HG02588 (cell line): ENCODE measurements at regions not wholly inside any gene's neighbourhood (a gene's known extent, or its start where the extent isn't known, plus 50 kb on each side); places are given as distances from the start of the nearest gene placed in this dataset.

Experiments
- ATAC-seq: cut with Tn5 transposase; IDR thresholded peaks from one replicate; pipeline ENCODE4 v1.9.1; 2021; ENCODE audit warnings: mild to moderate bottlenecking, moderate library complexity; ENCODE audit not compliant: unreplicated experiment

DNA sequence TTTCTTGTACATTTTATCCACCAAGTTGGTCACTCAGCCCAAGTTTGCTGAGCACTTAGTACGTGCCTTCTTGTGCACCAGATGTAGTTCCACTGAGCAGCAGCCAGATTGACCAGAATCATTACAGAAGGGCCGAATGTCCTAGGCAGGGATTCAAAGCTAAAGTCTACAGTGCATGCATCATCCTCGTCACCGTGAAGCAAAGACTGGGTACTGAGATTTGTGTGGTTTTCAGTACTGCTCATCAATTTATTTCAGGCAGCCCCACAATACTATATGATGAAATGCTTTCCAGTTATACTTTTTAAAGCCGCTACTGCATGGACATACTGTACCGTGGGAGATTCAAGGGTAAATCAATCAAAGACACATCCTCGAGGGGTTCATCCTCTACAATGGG lies 227.0 kb downstream of the ARRDC4 start:
- no peak for ATAC-seq

- no peak for ATAC-seq
Measured at GRCh38 chr15:98190914-98191313, 230.4 kb downstream of the ARRDC4 start.

GRCh38 chr15:98195796-98196195 lies 235.3 kb downstream of the ARRDC4 start:
- no peak for ATAC-seq

DNA sequence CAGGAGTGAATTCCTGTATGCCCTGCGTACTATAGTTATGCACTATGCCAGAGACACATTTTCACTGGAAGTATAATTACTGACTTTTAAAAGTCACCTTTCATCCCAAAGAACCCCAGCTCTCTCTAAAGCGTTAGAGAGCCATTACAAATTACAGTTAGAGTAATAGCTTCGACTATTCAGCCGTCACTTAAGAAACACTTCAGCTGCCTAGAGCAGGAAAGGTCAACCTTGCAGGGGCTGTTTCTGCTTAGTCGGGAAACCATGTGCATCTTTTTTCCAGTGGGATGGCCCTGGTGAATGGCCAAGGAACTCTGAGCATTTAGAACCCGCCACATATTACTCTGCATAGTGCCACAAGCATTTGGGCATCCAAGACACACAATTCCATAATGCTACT lies 235.9 kb downstream of the ARRDC4 start:
- no peak for ATAC-seq

DNA sequence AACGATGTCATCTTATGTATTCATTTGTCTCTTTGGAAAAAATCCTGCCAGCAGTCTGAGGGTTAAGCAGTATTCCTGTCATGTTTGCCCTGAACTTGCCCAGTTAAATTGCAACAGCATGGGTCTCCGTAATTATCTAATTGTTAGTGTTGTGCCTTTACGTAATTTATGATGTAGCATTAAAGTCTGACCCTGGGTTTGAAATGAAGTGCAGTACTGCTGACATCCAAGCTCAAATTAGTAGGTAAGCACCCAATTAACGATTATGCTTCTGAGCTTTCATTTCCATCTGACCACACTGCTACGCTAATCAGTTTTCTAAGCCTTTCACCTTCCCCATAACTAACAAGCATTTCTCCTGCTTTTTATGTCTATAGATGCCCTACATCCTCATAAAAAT lies 241.8 kb downstream of the ARRDC4 start:
- no peak for ATAC-seq

DNA sequence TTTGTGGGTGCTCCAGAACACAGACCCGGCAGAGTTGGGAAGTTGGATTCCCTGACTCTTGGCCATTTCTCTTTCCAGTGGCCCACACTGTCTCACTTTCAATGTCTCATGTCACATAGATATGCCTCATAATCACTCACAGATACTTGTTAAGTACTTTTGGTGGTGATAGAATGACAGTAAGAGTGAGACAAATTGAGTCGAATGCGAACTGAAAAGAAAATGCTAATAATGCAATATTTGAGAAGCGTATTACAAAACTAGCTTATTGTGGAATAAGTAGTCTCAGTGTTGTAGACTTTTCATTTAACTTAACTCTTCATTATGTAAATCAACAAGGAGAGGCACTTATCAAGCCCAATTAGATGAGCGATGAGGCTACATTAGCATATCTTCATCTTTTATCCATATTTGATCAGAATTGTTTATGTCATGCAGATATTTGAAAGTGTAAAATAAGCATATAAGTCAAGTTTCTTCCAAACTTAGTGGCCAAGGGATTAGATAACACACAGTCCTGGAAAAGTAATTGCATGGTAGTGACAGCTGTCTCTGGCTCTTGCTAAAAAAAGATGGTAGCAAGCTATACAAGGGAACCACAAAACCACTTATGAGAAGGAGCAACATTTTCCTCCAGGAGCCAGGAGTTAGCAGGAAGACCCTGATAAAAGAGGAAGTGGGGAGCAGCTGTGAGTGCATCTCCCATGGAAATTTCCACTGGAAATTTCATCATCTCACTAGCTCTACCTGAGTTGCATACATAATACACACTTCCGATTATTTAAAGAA lies 243.6 kb downstream of the ARRDC4 start:
- no peak for ATAC-seq

DNA sequence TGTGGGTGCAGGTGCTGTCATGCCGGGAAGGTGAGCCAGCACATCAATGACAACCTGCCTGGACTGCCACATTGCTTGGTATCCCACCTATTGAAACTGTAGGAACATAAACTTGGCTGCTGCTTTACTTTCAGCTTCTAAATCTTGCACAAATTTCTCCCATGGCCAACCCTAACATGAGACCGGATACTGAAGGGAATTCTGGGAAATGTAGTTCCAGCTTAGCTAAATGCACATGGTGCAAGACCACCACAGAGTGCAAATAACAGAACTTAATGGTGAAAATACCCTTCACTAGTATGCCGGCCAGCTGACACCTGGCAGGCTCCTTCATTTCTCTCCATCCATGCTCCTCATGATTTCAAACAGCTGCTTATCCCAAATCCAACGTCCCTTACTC lies 247.4 kb downstream of the ARRDC4 start:
- no peak for ATAC-seq

DNA sequence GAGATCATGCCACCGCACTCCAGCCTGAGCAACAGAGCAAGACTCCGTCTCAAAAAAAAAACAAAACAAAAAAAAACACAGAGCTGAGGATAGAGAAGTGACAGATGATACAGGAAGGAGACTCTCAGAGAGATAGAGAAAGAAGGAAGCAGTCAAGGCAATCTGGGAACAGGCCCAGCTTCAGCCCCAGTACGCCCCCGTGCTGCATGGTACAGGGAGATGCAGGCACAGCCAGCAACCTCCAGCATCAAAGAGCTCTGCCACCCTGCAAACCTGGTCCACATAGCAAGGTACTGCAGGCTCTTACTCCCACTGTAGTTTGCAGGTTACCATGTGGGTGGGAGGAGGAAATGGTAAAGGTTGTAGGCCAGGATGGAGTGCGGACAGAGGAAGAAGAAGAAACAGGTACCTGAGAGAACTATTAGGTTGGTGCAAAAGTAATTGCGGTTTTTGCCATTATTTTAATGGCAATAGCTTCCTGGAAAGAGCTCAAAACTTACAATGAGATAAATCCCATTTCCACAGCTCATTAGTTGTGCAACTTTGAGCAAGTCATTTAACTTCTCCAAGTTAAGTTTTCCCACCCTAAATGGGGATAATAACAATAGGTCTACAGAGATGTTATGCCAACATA lies 253.0 kb downstream of the ARRDC4 start:
- no peak for ATAC-seq

GRCh38 chr15:98216166-98216565 lies 255.7 kb downstream of the ARRDC4 start:
- ATAC-seq = no peak

- ATAC-seq = no peak
Measured at GRCh38 chr15:98217356-98217755, 256.9 kb downstream of the ARRDC4 start.

GRCh38 chr15:98221144-98221543 lies 260.6 kb downstream of the ARRDC4 start:
- no peak for ATAC-seq

- ATAC-seq = no peak
Measured at GRCh38 chr15:98221577-98221976, 261.1 kb downstream of the ARRDC4 start.

- ATAC-seq = no peak
Measured at GRCh38 chr15:98226149-98226548, 265.6 kb downstream of the ARRDC4 start.

DNA sequence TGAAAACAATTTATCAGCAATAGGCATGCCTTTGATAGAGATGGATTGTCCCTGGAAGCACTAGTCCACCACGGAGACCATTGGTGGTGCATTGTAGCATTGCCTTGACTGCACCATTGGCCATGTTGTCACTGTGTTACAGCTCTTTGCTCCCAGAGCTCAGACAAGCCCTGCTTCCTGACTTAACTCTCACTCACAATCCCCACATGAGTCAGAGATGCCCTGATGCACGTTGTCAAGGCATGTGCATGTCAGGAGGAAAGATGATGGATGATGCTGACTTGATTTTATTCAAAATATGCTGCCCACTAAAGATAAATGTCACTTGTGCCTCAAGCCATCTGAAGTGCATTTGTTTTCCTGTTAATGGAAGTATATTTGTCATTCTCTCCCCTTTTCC lies 266.1 kb downstream of the ARRDC4 start:
- no peak for ATAC-seq

GRCh38 chr15:98228846-98229245 lies 268.3 kb downstream of the ARRDC4 start:
- ATAC-seq = no peak

GRCh38 chr15:98230975-98231374 lies 270.5 kb downstream of the ARRDC4 start:
- ATAC-seq = no peak

DNA sequence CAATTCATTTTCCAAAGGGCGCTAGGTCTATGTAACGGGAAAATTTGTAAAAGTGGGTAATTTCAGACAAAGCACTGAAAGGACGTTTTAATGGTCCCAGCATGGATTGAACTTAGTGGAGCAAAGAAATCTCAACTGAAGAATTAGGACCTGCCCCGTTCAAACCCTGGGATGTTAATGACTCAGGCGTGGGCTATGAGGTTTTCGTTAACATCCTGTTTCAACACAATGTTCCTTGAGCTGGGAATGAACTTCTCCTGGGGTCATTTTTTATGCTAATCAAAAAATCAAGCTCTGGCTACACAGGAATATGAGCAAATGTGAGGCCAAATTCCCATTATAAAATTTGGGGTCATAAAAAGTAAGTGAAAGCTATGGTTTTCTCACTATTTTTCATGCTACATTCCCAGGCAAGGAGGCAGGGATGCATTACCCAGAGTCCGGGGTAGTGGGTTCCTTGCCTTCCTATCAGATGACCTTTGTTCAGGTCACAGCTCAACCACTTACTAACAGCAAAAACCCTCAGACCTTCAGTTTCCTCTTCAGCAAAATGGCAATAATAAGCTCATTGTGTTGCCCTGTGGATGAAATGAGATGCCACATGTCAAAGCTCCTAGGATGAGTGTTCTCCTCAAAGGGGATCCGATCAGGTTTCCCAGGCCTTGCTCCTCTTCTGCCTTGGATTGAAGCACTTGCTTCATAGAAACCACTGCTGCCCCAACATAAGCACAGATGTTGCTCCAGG lies 271.4 kb downstream of the ARRDC4 start:
- no peak for ATAC-seq

DNA sequence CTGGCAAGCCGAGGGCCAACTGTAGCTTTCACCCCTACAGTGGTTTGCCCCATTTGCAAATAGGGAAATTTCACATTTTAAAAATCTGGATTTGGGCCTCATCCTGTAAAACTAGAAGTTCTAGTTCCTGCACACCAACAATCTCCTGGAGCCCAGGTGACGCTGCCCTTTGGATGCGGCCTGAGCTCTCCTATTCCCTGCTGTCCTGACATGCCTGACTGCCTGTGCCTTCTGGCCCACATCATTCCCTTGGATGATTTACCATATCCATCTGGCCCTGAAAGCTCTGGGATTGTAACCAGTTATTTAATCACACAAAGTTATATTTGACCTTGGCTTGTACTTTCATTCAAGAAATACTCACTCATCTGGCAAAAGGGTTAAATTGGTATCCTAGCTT lies 272.3 kb downstream of the ARRDC4 start:
- ATAC-seq = no peak

GRCh38 chr15:98233873-98234272 lies 273.4 kb downstream of the ARRDC4 start:
- no peak for ATAC-seq

GRCh38 chr15:98240303-98240702 lies 279.8 kb downstream of the ARRDC4 start:
- ATAC-seq = no peak

DNA sequence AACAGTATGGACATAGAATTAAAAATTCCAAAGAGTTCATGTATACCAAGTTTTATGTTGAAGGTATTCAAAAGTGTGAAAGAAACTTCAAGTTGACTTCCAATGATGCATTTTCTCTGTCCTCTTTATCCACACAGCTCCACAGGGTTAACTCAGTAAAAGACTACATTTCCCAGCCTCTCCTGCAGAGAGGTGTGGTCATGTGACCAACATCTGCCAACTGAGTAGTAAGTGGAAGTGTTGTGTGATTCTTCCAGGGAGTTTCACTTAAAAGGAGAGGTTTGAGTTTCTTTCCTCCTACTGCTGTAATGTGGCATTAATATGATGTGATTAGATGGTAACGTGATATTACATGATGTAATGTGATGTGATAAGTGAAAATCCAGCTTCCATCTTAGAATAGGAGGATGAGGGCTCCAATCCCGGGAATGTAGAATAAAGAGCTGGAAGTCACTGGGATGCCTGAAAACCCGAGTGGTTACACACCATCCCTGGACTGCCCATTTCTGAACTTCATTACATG lies 280.6 kb downstream of the ARRDC4 start:
- no peak for ATAC-seq

DNA sequence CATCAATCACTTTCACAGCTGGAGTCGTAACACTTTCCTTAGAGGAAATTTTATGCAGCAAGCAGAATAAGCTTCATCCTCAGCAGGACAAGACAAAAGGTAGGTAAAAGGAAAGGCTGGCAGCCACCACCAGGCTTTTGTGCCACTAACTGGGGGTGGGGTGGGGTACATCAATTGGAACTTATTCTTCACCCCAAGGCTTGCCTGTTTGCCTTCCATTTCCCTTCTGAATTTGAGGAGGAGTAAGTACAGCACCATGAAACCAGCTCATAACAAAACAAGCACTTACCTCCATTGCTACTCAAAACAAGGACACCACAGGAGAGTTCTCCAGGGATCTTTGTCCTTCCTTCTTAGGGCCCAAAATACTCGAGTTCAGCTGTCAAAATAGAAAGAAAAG lies 296.8 kb downstream of the ARRDC4 start:
- no peak for ATAC-seq
